CD1c-positive myeloid dendritic cell (primary cell): ENCODE measurements at regions not wholly inside any gene's neighbourhood (a gene's known extent, or its start where the extent isn't known, plus 50 kb on each side); places are given as distances from the start of the nearest gene placed in this dataset.

ENCODE experiments used
- DNase-seq: peaks from one replicate; pipeline ENCODE4 v3.0.0-alpha.2; 2016; ENCODE audit errors: extremely low spot score

- DNase-seq: no peak
Observed at GRCh38 chr2:13102397-13103063, 385.8 kb downstream of the TRIB2 start.

- no peak for DNase-seq
Observed at GRCh38 chr2:13103151-13103550, 386.4 kb downstream of the TRIB2 start.

- no peak for DNase-seq
Observed at GRCh38 chr2:13103778-13104493, 387.2 kb downstream of the TRIB2 start.

- DNase-seq: no peak
Observed at GRCh38 chr2:13104723-13105122, 388.0 kb downstream of the TRIB2 start.

DNA sequence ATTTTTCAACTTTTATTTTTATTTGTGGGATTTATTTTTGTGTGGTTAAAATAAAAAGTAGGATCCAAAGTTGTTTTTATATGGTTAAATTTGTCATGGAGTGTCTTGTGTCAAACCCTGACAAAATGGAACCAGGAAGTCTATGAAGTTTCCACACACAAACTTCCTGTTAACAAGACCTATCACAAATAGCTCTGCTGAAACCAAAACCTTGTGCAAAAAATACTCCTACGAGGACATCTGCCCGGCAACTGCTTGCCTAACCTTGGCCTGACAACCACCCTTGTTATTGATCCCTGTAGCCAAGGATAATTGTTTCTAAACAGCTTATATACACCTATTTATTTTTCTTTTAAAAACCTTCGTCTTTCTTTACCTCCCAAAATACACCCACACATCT is 389.6 kb downstream of the TRIB2 start:
- no peak for DNase-seq

DNA sequence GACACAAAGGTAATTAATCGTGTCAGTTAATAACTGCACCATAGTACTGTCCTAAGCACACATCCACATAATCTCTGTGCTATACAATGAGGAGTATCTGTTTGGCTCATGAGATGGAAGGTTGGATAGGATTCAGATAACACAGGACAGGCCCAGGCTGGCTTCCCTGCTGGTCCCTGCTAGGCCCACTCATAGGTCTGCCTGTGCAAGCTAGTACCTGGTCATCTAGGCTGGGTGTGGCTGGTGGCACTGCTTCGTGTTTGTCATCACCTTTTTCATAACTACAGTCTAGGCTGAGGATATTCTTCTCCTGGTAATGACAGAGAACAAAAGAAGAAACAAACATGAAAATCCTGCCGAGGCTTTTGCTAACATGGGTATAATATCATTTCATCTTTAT is 392.8 kb downstream of the TRIB2 start:
- DNase-seq: no peak

- no peak for DNase-seq
Observed at GRCh38 chr2:13110825-13111224, 394.1 kb downstream of the TRIB2 start.

GRCh38 chr2:13113002-13113401 is 396.3 kb downstream of the TRIB2 start:
- DNase-seq: no peak

DNA sequence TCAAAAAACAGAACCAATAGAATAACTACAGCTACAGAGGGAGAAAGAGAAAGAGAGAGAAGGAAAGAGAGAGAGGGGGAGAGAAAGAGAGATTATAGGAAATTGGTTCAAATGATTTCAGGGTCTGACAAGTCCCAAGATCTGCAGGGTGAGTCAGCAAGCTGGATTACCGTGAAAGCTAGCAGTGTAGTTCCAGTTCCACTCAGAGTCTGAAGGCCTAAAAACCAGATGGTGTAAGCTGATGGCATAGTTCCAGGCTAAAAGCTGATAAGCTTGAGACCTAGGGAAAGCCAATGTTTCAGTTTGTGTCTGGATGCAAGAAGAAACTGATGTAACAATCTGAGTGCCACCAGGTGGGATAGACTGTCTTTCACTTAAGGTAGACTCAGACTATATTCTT is 397.7 kb downstream of the TRIB2 start:
- no peak for DNase-seq

- DNase-seq: no peak
Observed at GRCh38 chr2:13115643-13116042, 398.9 kb downstream of the TRIB2 start.

- no peak for DNase-seq
Observed at GRCh38 chr2:13121096-13121495, 404.4 kb downstream of the TRIB2 start.

DNA sequence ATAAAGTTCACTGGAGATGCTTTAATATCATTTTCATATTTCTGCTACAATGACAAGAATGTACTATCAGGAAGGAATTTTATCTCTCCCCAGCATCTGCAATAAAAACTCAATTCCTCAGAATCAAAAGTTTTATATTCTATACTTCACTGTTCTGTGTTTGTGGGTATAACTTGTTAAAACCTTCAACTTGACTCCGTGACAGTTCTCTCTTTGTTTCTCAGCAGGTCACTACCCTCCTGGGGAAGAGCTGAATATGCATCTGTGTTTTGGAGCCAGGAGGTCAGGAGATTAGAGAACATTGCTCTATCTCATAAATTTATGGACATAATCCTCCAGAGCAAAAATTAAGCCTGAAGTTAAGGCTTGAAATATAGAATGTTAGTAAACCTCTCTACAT is 411.4 kb downstream of the TRIB2 start:
- DNase-seq: no peak

DNA sequence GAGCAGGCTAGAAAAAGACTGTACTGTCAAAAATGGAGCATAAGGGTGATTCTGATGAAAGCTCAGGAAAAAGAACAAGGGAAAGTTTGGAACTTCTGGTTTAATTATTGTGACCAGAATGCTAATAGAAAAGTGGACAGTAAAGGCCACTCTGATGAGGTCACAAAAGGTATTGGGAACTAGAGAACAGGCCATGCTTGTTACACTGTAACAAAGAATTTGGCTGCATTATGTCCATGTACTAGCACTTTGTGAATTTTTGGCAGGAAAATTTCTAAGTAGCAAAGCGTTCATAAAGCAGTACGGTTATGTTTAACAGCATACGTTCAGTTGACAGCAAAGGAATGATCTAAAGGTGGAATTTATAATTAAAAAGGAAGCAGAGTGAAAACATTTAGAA is 418.6 kb downstream of the TRIB2 start:
- no peak for DNase-seq

DNA sequence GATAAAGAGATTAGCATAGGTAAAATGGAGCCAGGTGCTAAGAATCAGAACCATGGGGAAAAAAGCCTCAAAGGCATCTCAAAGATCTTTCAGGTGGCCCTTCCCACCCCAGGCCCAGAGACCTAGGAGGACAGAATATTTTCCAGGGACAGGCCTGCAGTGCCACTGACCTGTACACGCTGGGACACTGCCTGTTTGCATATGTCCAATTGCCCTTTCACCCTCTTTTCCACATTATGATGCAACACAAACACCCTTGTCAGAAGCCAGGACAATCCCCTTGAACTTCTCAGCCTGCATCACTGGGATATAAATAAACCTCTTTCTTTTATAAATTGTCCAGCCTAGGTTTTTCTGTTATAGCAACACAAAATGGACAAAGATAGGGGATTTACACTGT is 419.1 kb downstream of the TRIB2 start:
- no peak for DNase-seq

DNA sequence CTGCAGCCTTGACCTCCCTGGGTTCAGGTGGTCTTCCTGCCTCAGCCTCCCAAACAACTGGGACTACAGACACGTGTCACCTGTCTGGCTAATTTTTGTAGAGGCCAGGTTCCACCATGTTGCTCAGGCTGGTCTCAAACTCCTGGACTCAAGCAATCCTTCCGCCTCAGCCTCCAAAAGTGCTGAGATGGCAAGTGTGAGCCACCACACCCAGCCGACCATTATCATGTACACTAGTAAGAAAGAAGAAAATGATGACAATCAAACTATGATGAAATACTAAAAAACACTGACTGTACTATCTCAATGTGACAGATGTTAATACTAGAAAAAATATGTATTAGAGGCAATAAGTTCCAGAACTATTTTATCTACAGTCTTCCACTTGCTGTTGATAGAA is 420.9 kb downstream of the TRIB2 start:
- DNase-seq: no peak

GRCh38 chr2:13141315-13141714 is 424.6 kb downstream of the TRIB2 start:
- no peak for DNase-seq

- DNase-seq: no peak
Observed at GRCh38 chr2:13143451-13143850, 426.7 kb downstream of the TRIB2 start.

DNA sequence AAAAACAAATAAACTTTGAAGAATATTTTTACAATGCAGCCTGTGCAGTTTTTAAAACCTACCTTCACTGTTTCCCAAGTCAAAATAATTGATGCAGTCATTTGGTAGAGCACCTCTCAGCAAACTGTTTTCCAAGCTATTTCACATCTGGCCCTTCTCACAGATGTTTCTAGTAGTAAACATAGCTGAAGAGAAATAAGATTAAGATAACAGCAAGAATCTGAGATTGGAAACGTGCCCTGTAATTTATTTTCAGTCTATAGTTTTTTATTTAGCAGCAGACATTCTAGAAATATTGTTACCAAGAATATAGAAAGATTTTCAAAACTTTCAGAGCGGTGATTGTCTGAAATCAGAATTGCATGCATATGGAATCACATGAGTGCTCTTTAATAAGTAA is 440.2 kb downstream of the TRIB2 start:
- no peak for DNase-seq

- no peak for DNase-seq
Observed at GRCh38 chr2:13158466-13158865, 441.7 kb downstream of the TRIB2 start.

GRCh38 chr2:13180729-13181128 is 464.0 kb downstream of the TRIB2 start:
- DNase-seq: no peak

- no peak for DNase-seq
Observed at GRCh38 chr2:13193075-13193474, 476.3 kb downstream of the TRIB2 start.

- DNase-seq: no peak
Observed at GRCh38 chr2:13193900-13194299, 477.2 kb downstream of the TRIB2 start.

GRCh38 chr2:13195270-13195669 is 478.5 kb downstream of the TRIB2 start:
- no peak for DNase-seq

GRCh38 chr2:13197248-13197647 is 480.5 kb downstream of the TRIB2 start:
- no peak for DNase-seq
